IMR-90 (cell line): ENCODE measurements at regions not wholly inside any gene's neighbourhood (a gene's known extent, or its start where the extent isn't known, plus 50 kb on each side); places are given as distances from the start of the nearest gene placed in this dataset.

Source experiments
- ATAC-seq: fragments of 200-7000 bp; cut with Tn5 transposase; 2 replicates; pipeline ENCODE4 v1.9.1; 2020; ENCODE audit warnings: low read depth, mild to moderate bottlenecking, moderate library complexity
- BruUV-seq: library from RNA; stranded (reverse); fragments of 400-500 nt; replicated peaks from 2 replicates; lab custom pipeline; 2021; lab: Mats Ljungman, UMichigan
- CTCF ChIA-PET: fragments of 300-600 bp; formaldehyde crosslinking; extraction: SDS; loops from one replicate; lab custom pipeline; 2021; ENCODE audit warnings: antibody characterized with exemption; lab: Yijun Ruan, JAX
- POLR2A ChIA-PET: fragments of 300-600 bp; sonication (Branson Sonifier 250); formaldehyde crosslinking; loops from one replicate; lab custom pipeline; 2022; ENCODE audit warnings: antibody characterized with exemption; ENCODE audit not compliant: unreplicated experiment; lab: Charles Lee
- DNase-seq: peaks from one replicate; pipeline ENCODE4 v3.0.0; 2013
- H2AFZ ChIP-seq: replicated peaks from 2 replicates; pipeline ENCODE3; 2013; ENCODE audit warnings: low read length, mild to moderate bottlenecking; ENCODE audit not compliant: poor library complexity
- H2AK5ac ChIP-seq: 2 replicates; pipeline ENCODE4 v1.6.1; 2013; ENCODE audit warnings: low read depth, low read length, inconsistent platforms
- H2AK9ac ChIP-seq: replicated peaks from 2 replicates; pipeline ENCODE3; 2013; ENCODE audit warnings: mild to moderate bottlenecking, low read depth, low read length, moderate library complexity; ENCODE audit not compliant: poor library complexity
- H2BK120ac ChIP-seq: 2 replicates; pipeline ENCODE4 v1.6.1; 2013; ENCODE audit warnings: low read depth, low read length, inconsistent platforms
- H2BK15ac ChIP-seq: 3 replicates; pipeline ENCODE4 v1.6.1; 2013; ENCODE audit warnings: low read depth, low read length, inconsistent platforms
- H2BK20ac ChIP-seq: 2 replicates; pipeline ENCODE4 v1.6.1; 2013; ENCODE audit warnings: low read depth, mild to moderate bottlenecking, inconsistent platforms, low read length, moderate library complexity
- H2BK5ac ChIP-seq: 2 replicates; pipeline ENCODE4 v1.6.1; 2013; ENCODE audit warnings: mild to moderate bottlenecking, low read depth, low read length, inconsistent platforms; ENCODE audit not compliant: poor library complexity, severe bottlenecking
- H3K14ac ChIP-seq: replicated peaks from 2 replicates; pipeline ENCODE4 v1.6.1; 2013; ENCODE audit warnings: low read depth, low read length, inconsistent platforms
- H3K18ac ChIP-seq: 2 replicates; pipeline ENCODE4 v1.6.1; 2013; ENCODE audit warnings: low read depth, low read length, control low read depth
- H3K23ac ChIP-seq: 2 replicates; pipeline ENCODE4 v1.6.1; 2013; ENCODE audit warnings: low read depth, low read length, inconsistent platforms
- H3K27ac ChIP-seq: 2 replicates; pipeline ENCODE4 v1.5.1; 2013; ENCODE audit warnings: mild to moderate bottlenecking, control low read depth, low read length; ENCODE audit not compliant: insufficient read depth
- H3K27me3 ChIP-seq: 2 replicates; pipeline ENCODE4 v1.6.1; 2013; ENCODE audit warnings: low read length; ENCODE audit not compliant: control insufficient read depth, insufficient read depth
- H3K36me3 ChIP-seq: 2 replicates; pipeline ENCODE4 v1.6.1; 2013; ENCODE audit warnings: low read length, mixed read lengths; ENCODE audit not compliant: control insufficient read depth, insufficient read depth
- H3K4ac ChIP-seq: 2 replicates; pipeline ENCODE4 v1.6.1; 2013; ENCODE audit warnings: low read depth, low read length, inconsistent platforms
- H3K4me1 ChIP-seq: 2 replicates; pipeline ENCODE4 v1.6.1; 2013; ENCODE audit warnings: low read length, mixed read lengths; ENCODE audit not compliant: control insufficient read depth, insufficient read depth
- H3K4me2 ChIP-seq: 2 replicates; pipeline ENCODE4 v1.6.1; 2013; ENCODE audit warnings: low read depth, mild to moderate bottlenecking, control low read depth, low read length, moderate library complexity
- H3K4me3 ChIP-seq: 2 replicates; pipeline ENCODE4 v1.5.1; 2013; ENCODE audit warnings: low read depth, mild to moderate bottlenecking, control low read depth, low read length, moderate library complexity; ENCODE audit not compliant: insufficient read depth
- H3K56ac ChIP-seq: 2 replicates; pipeline ENCODE4 v1.6.1; 2013; ENCODE audit warnings: low read length, inconsistent platforms; ENCODE audit not compliant: insufficient read depth; ENCODE audit errors: extremely low read depth
- H3K79me1 ChIP-seq, 2 experiments: 2 replicates each; pipeline ENCODE4 v1.6.1; 2013; ENCODE audit warnings: low read length in 2 of 2, inconsistent platforms in 1 of 2, low read depth in 1 of 2
- H3K9ac ChIP-seq: 2 replicates; pipeline ENCODE4 v1.6.1; 2013; ENCODE audit warnings: low read depth, low read length, control low read depth
- H3K9me1 ChIP-seq: 2 replicates; pipeline ENCODE4 v1.6.1; 2013; ENCODE audit warnings: low read length, inconsistent platforms; ENCODE audit not compliant: insufficient read depth
- H3K9me3 ChIP-seq: 2 replicates; pipeline ENCODE4 v1.6.1; 2013; ENCODE audit warnings: low read length; ENCODE audit not compliant: control insufficient read depth, insufficient read depth
- H4K20me1 ChIP-seq: 2 replicates; pipeline ENCODE4 v1.6.1; 2013; ENCODE audit warnings: low read length, inconsistent platforms; ENCODE audit not compliant: insufficient read depth
- H4K5ac ChIP-seq: 2 replicates; pipeline ENCODE4 v1.6.1; 2013; ENCODE audit warnings: mild to moderate bottlenecking, low read depth, low read length, control low read depth
- H4K8ac ChIP-seq, 2 experiments: 2 replicates each; pipeline ENCODE4 v1.6.1; 2013; ENCODE audit warnings: low read depth in 2 of 2, low read length in 2 of 2, control low read depth in 1 of 2, inconsistent platforms in 1 of 2
- H4K91ac ChIP-seq: 2 replicates; pipeline ENCODE4 v1.6.1; 2013; ENCODE audit warnings: low read depth, low read length, inconsistent platforms; ENCODE audit not compliant: insufficient read depth
- BHLHE40 ChIP-seq: fragments of 150-350 bp; IDR thresholded peaks from 2 replicates; pipeline ENCODE4 v1.6.1; 2016; ENCODE audit warnings: mild to moderate bottlenecking, low read depth, low read length
- CEBPB ChIP-seq: IDR thresholded peaks from 2 replicates; pipeline ENCODE4 v1.6.1; 2012; ENCODE audit warnings: low read depth, low read length, improper control_type of control experiment
- CHD1 ChIP-seq: IDR thresholded peaks from 2 replicates; pipeline ENCODE4 v1.6.1; 2012; ENCODE audit warnings: low read depth, low read length, improper control_type of control experiment
- ELK1 ChIP-seq: fragments of 150-350 bp; IDR thresholded peaks from 2 replicates; pipeline ENCODE4 v1.6.1; 2016; ENCODE audit warnings: low read depth, mild to moderate bottlenecking, low read length, moderate library complexity, borderline replicate concordance
- NFE2L2 ChIP-seq: fragments of 150-350 bp; IDR thresholded peaks from 2 replicates; pipeline ENCODE4 v1.6.1; 2016; ENCODE audit warnings: low read depth, mild to moderate bottlenecking, low read length
- POLR2A ChIP-seq: IDR thresholded peaks from 2 replicates; pipeline ENCODE4 v1.6.1; 2012; ENCODE audit warnings: mild to moderate bottlenecking, low read depth, low read length
- RFX5 ChIP-seq: IDR thresholded peaks from 2 replicates; pipeline ENCODE4 v1.8.0; 2012; ENCODE audit warnings: low read depth, mild to moderate bottlenecking, low read length, moderate library complexity
- WGBS, 2 experiments: methylation state at CpG; one replicate each; pipeline versions ENCODE4 v1.1.5 to v1.1.7; 2013; ENCODE audit warnings: missing lambda C conversion rate in 2 of 2; ENCODE audit not compliant: insufficient read length in 1 of 2; ENCODE audit errors: extremely low coverage in 2 of 2; 5-methylcytosine and 5-hydroxymethylcytosine counted together
- dilution Hi-C: fragments of 300-500 bp; cut with HindIII; formaldehyde crosslinking; loops from one replicate; pipeline ENCODE4 v1.14.3; 2018; ENCODE audit warnings: low sequenced_read_pairs; ENCODE audit not compliant: unreplicated experiment
- in situ Hi-C: fragments of 300-500 bp; cut with MboI; formaldehyde crosslinking; loops from 3 replicates; pipeline ENCODE4 v1.14.3; 2019; ENCODE audit warnings: low sequenced_read_pairs, inconsistent platforms, mixed read lengths
- intact Hi-C: fragments of 100-400 bp; cut with micrococcal nuclease; formaldehyde crosslinking; loops from 2 replicates; pipeline ENCODE4 v1.10.0; 2022
- TF ChIP-seq, protein P1 (sequence below): conservative IDR thresholded peaks from 2 replicates; pipeline ENCODE4 v1.5.1; 2012; ENCODE audit warnings: mild to moderate bottlenecking, low read depth, low read length, improper control_type of control experiment
- TF ChIP-seq, protein P2 (sequence below): fragments of 150-350 bp; IDR thresholded peaks from 2 replicates; pipeline ENCODE4 v1.6.1; 2017; ENCODE audit warnings: mild to moderate bottlenecking, antibody characterized with exemption, low read length, low read depth

- no peak overlapping the region for H3K23ac ChIP-seq
- H2BK15ac ChIP-seq, result no peak overlapping the region
- WGBS, 2 experiments, result 14% methylated on average over 1 of the region's 13 CpGs; no CpG with 5 or more reads in 1 of the 2 experiments
- H3K9me1 ChIP-seq, result no peaks in the 10 kb centered on the region
- peaks cover 21% of the 10 kb centered on the region for H3K27me3 ChIP-seq
- H3K36me3 ChIP-seq, result no peaks in the 10 kb centered on the region
- no TSS peak for BruUV-seq
- H4K5ac ChIP-seq, result no peak overlapping the region; the same call in 1 of the 2 replicates
- H4K20me1 ChIP-seq, result no peaks in the 10 kb centered on the region
- CTCF ChIA-PET, result no interaction called here
- no peak overlapping the region for H2BK5ac ChIP-seq
- no peak overlapping the region for H4K91ac ChIP-seq
- no peak overlapping the region for H2AK9ac ChIP-seq
- no peak for TF ChIP-seq RFX5
- no peak for TF ChIP-seq ELK1
- TF ChIP-seq BHLHE40, result no peak
- TF ChIP-seq NFE2L2, result no peak
- TF ChIP-seq CEBPB, result no peak
- no peak for TF ChIP-seq CHD1
- TF ChIP-seq, protein P1, sequence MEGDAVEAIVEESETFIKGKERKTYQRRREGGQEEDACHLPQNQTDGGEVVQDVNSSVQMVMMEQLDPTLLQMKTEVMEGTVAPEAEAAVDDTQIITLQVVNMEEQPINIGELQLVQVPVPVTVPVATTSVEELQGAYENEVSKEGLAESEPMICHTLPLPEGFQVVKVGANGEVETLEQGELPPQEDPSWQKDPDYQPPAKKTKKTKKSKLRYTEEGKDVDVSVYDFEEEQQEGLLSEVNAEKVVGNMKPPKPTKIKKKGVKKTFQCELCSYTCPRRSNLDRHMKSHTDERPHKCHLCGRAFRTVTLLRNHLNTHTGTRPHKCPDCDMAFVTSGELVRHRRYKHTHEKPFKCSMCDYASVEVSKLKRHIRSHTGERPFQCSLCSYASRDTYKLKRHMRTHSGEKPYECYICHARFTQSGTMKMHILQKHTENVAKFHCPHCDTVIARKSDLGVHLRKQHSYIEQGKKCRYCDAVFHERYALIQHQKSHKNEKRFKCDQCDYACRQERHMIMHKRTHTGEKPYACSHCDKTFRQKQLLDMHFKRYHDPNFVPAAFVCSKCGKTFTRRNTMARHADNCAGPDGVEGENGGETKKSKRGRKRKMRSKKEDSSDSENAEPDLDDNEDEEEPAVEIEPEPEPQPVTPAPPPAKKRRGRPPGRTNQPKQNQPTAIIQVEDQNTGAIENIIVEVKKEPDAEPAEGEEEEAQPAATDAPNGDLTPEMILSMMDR, result no peak
- TF ChIP-seq, protein P2, sequence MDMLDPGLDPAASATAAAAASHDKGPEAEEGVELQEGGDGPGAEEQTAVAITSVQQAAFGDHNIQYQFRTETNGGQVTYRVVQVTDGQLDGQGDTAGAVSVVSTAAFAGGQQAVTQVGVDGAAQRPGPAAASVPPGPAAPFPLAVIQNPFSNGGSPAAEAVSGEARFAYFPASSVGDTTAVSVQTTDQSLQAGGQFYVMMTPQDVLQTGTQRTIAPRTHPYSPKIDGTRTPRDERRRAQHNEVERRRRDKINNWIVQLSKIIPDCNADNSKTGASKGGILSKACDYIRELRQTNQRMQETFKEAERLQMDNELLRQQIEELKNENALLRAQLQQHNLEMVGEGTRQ, result no peak
- TF ChIP-seq POLR2A, result no peak
- no peak overlapping the region for H2BK120ac ChIP-seq
- in situ Hi-C loops (no loop called here), intact Hi-C loops (no loop called here), dilution Hi-C loops (no loop called here)
- POLR2A ChIA-PET, result no interaction called here
- no peak overlapping the region for H3K4ac ChIP-seq
- no peaks in the 10 kb centered on the region for H3K9me3 ChIP-seq
- H3K4me2 ChIP-seq, result no peak overlapping the region
- no peaks in the 10 kb centered on the region for H3K79me1 ChIP-seq
- no peak overlapping the region for H3K4me3 ChIP-seq
- no peak overlapping the region for H3K27ac ChIP-seq
- no peak overlapping the region for H3K18ac ChIP-seq
- no peak overlapping the region for H3K14ac ChIP-seq
- no peak overlapping the region for H3K56ac ChIP-seq
- DNase-seq, result no peak
- no peak overlapping the region for H4K8ac ChIP-seq
- no peak overlapping the region for H2BK20ac ChIP-seq
- H2AK5ac ChIP-seq, result no peak overlapping the region
- no peak for ATAC-seq
- no peak overlapping the region for H2AFZ ChIP-seq
- no peak overlapping the region for H3K9ac ChIP-seq
- peaks cover 4% of the 10 kb centered on the region; the same call in 1 of the 2 replicates for H3K4me1 ChIP-seq
These were observed 68.8 kb downstream of the RTL6 start for GRCh38 chr22:44428941-44429830.
